HUES64 (cell line): ENCODE measurements at regions not wholly inside any gene's neighbourhood (a gene's known extent, or its start where the extent isn't known, plus 50 kb on each side); places are given as distances from the start of the nearest gene placed in this dataset.
"Not testable (repeated sequence)": the region's sequence is repeated elsewhere in the genome, so short reads cannot be mapped to it uniquely, and the experiment has no call there.

Source experiments
- H3K27ac ChIP-seq: 2 replicates; pipeline ENCODE4 v1.7.0; 2013; ENCODE audit warnings: low read depth, low read length, inconsistent platforms
- H3K27me3 ChIP-seq: 2 replicates; pipeline ENCODE4 v1.6.1; 2013; ENCODE audit warnings: mild to moderate bottlenecking, low read length; ENCODE audit not compliant: insufficient read depth
- H3K36me3 ChIP-seq: 2 replicates; pipeline ENCODE4 v1.6.1; 2013; ENCODE audit warnings: mild to moderate bottlenecking, low read length; ENCODE audit not compliant: insufficient read depth
- H3K4me1 ChIP-seq: 2 replicates; pipeline ENCODE4 v1.6.1; 2013; ENCODE audit warnings: mild to moderate bottlenecking, low read length, moderate library complexity; ENCODE audit not compliant: insufficient read depth
- H3K4me3 ChIP-seq: 2 replicates; pipeline ENCODE4 v1.5.1; 2013; ENCODE audit warnings: mild to moderate bottlenecking, low read length, moderate library complexity
- H3K9ac ChIP-seq: 2 replicates; pipeline ENCODE4 v1.6.1; 2013; ENCODE audit warnings: mild to moderate bottlenecking, low read depth, low read length
- H3K9me3 ChIP-seq: 2 replicates; pipeline ENCODE4 v1.6.1; 2013; ENCODE audit warnings: low read depth, low read length; ENCODE audit not compliant: insufficient read depth
- WGBS: fragments of 150-250, 120-280 bp; methylation state at CpG from one replicate; pipeline ENCODE4 v1.1.7; 2013; ENCODE audit warnings: missing lambda C conversion rate; 5-methylcytosine and 5-hydroxymethylcytosine counted together

DNA sequence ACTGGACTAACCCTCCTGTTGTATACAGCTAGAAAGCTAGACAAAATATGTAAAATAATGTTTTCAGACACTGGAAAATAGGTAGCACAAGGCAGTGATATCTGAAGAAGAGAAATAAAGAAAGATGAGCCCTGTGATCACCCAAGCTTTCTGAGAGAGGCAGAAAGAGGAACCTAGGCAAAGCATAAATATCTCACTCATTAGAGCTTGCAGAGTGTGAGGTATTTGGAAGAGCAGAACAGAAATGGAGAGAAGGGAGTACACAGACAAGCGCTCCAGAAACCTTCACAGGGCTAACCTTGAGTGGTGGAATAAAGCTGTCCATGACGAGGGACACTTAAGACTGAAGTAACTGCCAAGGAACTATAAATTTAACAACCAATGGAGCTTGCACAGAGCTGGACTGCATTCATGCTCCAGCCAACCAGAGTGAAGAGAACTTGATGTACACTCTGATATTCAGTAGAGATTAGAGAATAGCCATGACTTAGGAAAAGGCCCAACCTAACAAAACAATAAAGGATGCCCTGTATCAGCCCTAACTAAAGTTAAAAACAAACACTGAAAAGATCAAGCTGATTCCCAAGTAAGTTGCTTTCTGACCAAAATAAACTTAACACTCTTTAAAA lies 280.9 kb upstream of the STXBP5 start:
- Histone ChIP-seq H3K9me3 (no peaks in the 10 kb centered on the region), H3K36me3 (no peaks in the 10 kb centered on the region), H3K9ac (no peak overlapping the region), H3K27ac (no peak overlapping the region), H3K27me3 (no peaks in the 10 kb centered on the region), H3K4me3 (no peak overlapping the region), H3K4me1 (no peaks in the 10 kb centered on the region)
- 94% methylated on average over 2 of the region's 2 CpGs for WGBS

DNA sequence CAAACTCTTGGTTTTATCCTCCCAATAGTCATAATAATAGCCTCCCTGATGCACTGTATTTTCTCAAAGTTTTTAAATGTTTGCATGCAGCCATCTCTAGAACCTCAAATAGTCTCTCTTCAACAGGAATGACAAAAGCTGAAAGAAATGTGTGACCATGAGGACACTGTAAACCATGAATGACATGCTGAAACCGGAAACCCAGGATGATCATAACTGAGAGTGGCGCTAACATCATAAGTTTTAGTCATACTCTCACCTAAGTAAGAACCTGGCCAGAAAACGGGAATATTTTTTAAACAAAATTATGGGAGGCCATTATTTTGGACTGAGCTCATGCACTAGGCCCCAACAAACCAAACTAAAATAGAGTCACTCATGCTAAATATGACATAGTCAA lies 278.4 kb upstream of the STXBP5 start:
- Histone ChIP-seq H3K4me3 (no peak overlapping the region), H3K27me3 (no peaks in the 10 kb centered on the region), H3K9me3 (no peaks in the 10 kb centered on the region), H3K4me1 (no peaks in the 10 kb centered on the region), H3K36me3 (no peaks in the 10 kb centered on the region), H3K27ac (no peak overlapping the region), H3K9ac (no peak overlapping the region)
- WGBS = 95% methylated on average over 3 of the region's 3 CpGs

DNA sequence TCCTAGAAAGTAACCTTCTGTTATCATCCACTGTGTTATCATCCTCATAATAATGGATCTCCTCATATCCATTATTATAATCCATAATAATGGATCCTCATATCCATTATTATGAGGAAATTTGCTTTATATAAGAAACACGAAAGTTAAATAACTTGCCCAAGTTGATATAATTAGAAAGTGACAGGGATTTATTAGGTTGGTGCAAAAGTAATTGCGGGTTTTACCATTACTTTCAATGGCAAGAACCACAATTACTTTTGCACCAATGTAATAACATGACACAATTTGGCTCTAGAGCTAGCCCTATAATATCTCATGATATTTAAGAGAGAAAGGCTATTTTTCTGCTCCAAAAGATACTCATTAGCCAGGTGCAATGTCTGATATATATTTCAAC lies 275.7 kb upstream of the STXBP5 start:
- no peak overlapping the region for H3K4me3 ChIP-seq
- no peaks in the 10 kb centered on the region for H3K36me3 ChIP-seq
- no peaks in the 10 kb centered on the region for H3K27me3 ChIP-seq
- no peak overlapping the region for H3K27ac ChIP-seq
- H3K4me1 ChIP-seq = no peaks in the 10 kb centered on the region
- H3K9me3 ChIP-seq = no peaks in the 10 kb centered on the region
- WGBS = 100% methylated on average over 2 of the region's 2 CpGs
- H3K9ac ChIP-seq = no peak overlapping the region

DNA sequence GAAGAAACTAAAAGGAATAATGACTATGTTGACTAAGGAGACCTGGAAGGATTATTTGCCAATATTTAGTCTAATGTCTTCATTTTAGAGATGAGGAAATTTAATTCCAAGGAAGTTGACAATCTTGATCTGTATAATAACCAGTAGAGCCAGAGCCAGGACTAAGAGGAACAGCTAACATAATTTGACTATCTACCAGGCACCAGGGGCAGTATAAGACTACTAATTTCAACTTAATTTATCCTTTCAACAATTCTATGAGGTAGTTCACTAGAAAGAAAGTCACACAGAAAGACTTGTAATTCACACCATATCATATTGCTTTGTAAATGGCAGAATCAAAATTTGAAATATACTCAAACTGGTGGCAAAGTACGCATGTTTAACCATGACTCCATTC lies 273.0 kb upstream of the STXBP5 start:
- no peak overlapping the region for H3K4me3 ChIP-seq

DNA sequence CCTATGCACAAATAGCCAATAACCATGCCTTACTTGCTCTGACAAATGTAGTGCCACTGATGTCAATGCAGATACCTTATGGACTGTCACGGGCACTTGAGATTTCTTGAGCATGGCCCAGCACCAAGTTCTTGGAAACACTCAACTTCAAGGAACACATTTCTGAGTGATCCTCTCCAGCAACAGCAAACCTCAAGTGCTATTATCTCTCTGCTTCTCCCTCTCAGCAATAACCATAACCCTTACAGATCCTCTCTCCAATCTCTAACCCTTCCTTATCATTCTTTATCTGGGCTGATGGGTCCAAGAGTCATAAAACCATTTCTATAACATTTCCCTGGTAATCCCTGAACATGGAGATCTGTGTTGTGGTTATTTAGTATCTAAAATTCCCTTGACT lies 266.9 kb upstream of the STXBP5 start:
- no peaks in the 10 kb centered on the region for H3K36me3 ChIP-seq
- H3K27ac ChIP-seq = no peak overlapping the region
- no peak overlapping the region for H3K9ac ChIP-seq
- WGBS = 92% methylated on average over 1 of the region's 1 CpG
- no peaks in the 10 kb centered on the region for H3K9me3 ChIP-seq
- no peak overlapping the region for H3K4me3 ChIP-seq
- no peaks in the 10 kb centered on the region for H3K4me1 ChIP-seq
- no peaks in the 10 kb centered on the region for H3K27me3 ChIP-seq

More for the DNA sequence above, 273.0 kb upstream of the STXBP5 start:
- no peaks in the 10 kb centered on the region for H3K9me3 ChIP-seq
- 89% methylated on average over 1 of the region's 1 CpG for WGBS
- no peaks in the 10 kb centered on the region for H3K4me1 ChIP-seq
- H3K9ac ChIP-seq = no peak overlapping the region
- H3K27me3 ChIP-seq = no peaks in the 10 kb centered on the region
- H3K27ac ChIP-seq = no peak overlapping the region
- no peaks in the 10 kb centered on the region for H3K36me3 ChIP-seq

DNA sequence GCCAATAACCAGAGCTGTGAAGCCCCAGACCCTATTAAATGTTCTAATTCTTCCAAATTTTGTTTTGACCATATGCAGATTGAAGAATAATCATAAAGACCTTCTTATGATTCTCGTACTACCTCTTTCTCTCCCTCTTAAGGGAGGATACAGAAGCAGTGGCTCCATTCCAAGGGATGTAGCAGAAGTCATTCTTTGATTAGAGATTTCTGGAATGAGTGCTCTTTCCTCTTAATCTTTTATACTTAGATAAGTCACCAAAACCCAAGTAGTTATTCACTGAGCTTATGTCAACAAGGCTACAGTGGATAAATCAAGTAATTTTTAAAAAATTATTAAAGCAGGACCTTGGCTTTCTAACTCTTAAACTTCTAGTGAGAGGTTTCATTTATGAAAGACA lies 266.0 kb upstream of the STXBP5 start:
- no peaks in the 10 kb centered on the region for H3K27me3 ChIP-seq
- no CpG with 5 or more reads among the region's 1 CpG for WGBS
- H3K9ac ChIP-seq = no peak overlapping the region
- H3K27ac ChIP-seq = no peak overlapping the region
- H3K9me3 ChIP-seq = no peaks in the 10 kb centered on the region
- no peaks in the 10 kb centered on the region for H3K36me3 ChIP-seq
- H3K4me1 ChIP-seq = no peaks in the 10 kb centered on the region
- no peak overlapping the region for H3K4me3 ChIP-seq

DNA sequence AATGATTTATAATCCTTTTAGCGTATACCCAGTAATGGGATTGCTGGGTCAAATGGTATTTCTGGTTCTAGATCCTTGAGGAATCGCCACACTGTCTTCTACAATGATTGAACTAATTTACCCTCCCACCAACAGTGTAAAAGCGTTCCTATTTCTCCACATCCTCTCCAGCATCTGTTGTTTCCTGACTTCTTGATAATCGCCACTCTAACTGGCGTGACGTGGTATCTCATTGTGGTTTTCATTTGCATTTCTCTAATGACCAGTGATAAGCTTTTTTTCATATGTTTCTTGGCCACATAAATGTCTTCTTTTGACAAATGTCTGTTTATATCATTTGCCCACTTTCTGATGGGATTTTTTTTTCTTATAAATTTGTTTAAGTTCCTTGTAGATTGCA lies 264.8 kb upstream of the STXBP5 start:
- H3K27me3 ChIP-seq, H3K4me3 ChIP-seq, H3K9ac ChIP-seq, H3K27ac ChIP-seq, H3K9me3 ChIP-seq, H3K36me3 ChIP-seq, H3K4me1 ChIP-seq: not testable (repeated sequence)
- WGBS = 93% methylated on average over 6 of the region's 6 CpGs

DNA sequence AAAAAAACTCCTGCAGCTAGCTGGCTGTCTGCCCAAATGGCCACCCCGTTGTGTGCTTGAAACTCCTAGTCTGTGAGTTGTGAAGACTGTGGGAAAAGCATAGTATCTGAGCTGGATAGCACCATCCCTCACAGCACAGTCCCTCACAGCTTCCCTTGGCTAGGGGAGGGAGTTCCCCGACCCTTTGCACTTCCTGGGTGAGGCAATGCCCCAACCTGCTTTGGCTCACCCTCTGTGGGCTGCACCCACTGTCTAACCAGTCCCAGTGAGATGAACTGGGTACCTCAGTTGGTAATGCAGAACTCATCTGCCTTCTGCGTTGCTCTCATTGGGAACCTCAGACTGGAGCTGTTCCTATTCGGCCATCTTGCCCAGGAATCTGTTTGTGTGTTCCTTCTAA lies 260.6 kb upstream of the STXBP5 start:
- Histone ChIP-seq H3K27ac (no peak overlapping the region), H3K9me3 (no peaks in the 10 kb centered on the region), H3K4me1 (no peaks in the 10 kb centered on the region), H3K36me3 (no peaks in the 10 kb centered on the region), H3K4me3 (no peak overlapping the region), H3K27me3 (no peaks in the 10 kb centered on the region), H3K9ac (no peak overlapping the region)
- 96% methylated on average over 4 of the region's 4 CpGs for WGBS

DNA sequence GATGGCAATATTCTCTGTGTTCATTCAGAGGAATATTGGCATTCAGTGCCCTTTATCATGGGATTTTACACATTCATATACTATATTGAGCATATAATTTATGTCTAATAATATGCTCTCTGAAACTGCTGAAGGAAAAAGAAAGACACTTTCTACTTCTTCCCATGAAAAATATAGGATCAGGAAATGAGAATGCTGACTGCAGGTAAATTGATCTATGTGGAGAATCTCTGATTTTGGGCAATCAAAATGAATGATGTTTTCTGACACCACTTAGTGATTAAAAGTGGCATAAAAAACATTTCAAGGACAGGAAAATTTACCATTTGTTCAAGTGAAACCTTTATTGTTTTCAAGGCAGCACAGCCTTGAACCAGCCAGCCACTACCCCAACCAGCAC lies 260.1 kb upstream of the STXBP5 start:
- Histone ChIP-seq H3K36me3 (no peaks in the 10 kb centered on the region), H3K4me1 (no peaks in the 10 kb centered on the region)

DNA sequence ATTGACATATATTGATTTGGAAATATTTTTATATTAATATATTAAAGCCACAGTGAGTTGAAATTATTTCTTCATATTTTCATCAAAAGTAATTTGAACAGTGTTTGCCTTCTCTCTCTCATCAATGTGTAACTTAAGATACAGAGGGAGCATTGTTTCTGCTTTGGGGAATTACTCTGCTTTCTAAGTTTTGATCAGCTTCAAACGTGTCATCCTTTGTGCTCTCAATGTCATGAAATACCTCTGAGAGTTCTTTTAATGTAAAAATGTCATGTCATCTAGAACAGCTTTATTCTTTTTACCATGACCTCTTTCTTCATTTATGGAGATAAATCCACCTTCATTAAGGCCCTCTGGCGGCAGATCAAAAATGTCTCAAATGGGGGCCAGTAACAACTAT lies 259.4 kb upstream of the STXBP5 start:
- Histone ChIP-seq H3K27ac (no peak overlapping the region), H3K36me3 (no peaks in the 10 kb centered on the region), H3K4me3 (no peak overlapping the region), H3K9me3 (no peaks in the 10 kb centered on the region), H3K9ac (no peak overlapping the region), H3K27me3 (no peaks in the 10 kb centered on the region), H3K4me1 (no peaks in the 10 kb centered on the region)
- WGBS = 88% methylated on average over 2 of the region's 2 CpGs

More for the DNA sequence above, 260.1 kb upstream of the STXBP5 start:
- Histone ChIP-seq H3K27ac (no peak overlapping the region), H3K4me3 (no peak overlapping the region), H3K9me3 (no peaks in the 10 kb centered on the region), H3K9ac (no peak overlapping the region), H3K27me3 (no peaks in the 10 kb centered on the region)

DNA sequence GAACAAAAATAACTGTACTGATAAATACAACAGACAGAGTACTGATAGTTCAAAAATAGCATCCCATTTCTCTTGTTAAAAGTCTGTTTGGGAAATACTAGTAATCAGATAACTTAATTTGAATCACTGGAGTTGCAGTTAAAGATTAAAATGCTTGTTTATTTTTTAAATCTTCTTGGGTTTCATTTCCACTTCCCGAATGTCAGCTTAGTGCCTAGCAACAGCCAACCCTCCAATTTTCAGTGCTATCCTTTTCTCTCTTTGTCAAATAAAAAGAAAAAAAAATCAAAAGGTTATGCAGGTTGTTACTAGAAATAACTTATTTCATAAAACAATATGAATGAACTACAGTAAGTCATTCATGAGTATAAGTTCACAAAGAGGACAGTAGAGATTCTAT lies 257.7 kb upstream of the STXBP5 start:
- no peaks in the 10 kb centered on the region for H3K9me3 ChIP-seq
- no peaks in the 10 kb centered on the region for H3K27me3 ChIP-seq
- H3K36me3 ChIP-seq = no peaks in the 10 kb centered on the region
- no peak overlapping the region for H3K4me3 ChIP-seq
- H3K4me1 ChIP-seq = no peaks in the 10 kb centered on the region
- 91% methylated on average over 1 of the region's 1 CpG for WGBS
- no peak overlapping the region for H3K27ac ChIP-seq
- no peak overlapping the region for H3K9ac ChIP-seq

DNA sequence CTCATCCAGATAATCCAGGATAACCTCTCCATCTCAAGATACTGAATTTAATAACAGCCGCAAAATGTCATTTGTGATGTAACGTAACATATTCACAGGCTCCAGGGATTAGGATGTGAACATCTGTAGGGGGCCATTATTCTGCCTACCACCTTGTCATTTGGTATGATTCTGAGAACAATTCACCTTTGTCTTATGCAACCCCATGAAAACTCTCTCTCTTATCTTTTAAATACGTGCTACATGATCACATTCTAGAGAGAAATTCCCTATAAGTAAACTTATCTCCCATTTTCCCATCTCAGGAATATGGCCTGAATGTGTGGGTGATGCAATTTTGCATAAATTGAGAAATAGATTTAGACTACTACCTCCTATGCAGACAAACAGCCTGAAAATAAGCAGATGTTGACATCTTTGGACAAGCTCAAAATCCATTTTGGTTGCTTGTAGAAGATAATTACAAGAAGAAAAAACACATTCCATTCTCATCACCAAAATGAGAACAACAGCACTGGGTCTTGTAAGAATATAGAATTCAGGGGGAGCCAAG lies 255.4 kb upstream of the STXBP5 start:
- H3K4me1 ChIP-seq = no peaks in the 10 kb centered on the region
- no peaks in the 10 kb centered on the region for H3K36me3 ChIP-seq
- H3K27ac ChIP-seq = no peak overlapping the region
- no peak overlapping the region for H3K4me3 ChIP-seq
- H3K9me3 ChIP-seq = no peaks in the 10 kb centered on the region
- WGBS = 97% methylated on average over 3 of the region's 3 CpGs
- H3K27me3 ChIP-seq = no peaks in the 10 kb centered on the region
- no peak overlapping the region for H3K9ac ChIP-seq
